A549 (cell line): ENCODE measurements at regions not wholly inside any gene's neighbourhood (a gene's known extent, or its start where the extent isn't known, plus 50 kb on each side); places are given as distances from the start of the nearest gene placed in this dataset.

Experiments
- ATAC-seq, 2 experiments: fragments of 200-7000 bp in 1 of 2; fragments of >200 bp in 1 of 2; cut with Nextera tagmentation in 1 of 2; cut with Tn5 transposase in 1 of 2; 3 replicates each; pipeline versions ENCODE4 v1.8.0 to v1.9.1; 2018 to 2020; ENCODE audit warnings: mild to moderate bottlenecking in 1 of 2, moderate library complexity in 1 of 2
- CTCF ChIA-PET: fragments of 300-600 bp; sonication (Branson Sonifier 250); formaldehyde crosslinking; extraction: SDS; loops from one replicate; lab custom pipeline; 2021; ENCODE audit warnings: antibody characterized with exemption, inconsistent platforms; lab: Yijun Ruan, JAX
- POLR2A ChIA-PET: fragments of 350-600 bp; formaldehyde crosslinking; extraction: SDS; loops from one replicate; lab custom pipeline; 2021; ENCODE audit warnings: antibody characterized with exemption, inconsistent platforms; lab: Yijun Ruan, JAX
- DNase-seq, 2 experiments: peaks; one replicate each; pipeline versions ENCODE4 v3.0.0 to v3.0.0-alpha.2; 2011 to 2016; ENCODE audit warnings: low read depth in 1 of 2, low spot score in 1 of 2
- FAIRE-seq: peaks from 2 replicates; lab custom pipeline; 2011; peaks lifted over from hg19 to GRCh38; lab: Jason Lieb, UNC
- H3K27ac ChIP-seq, 2 experiments: fragments of >200 bp; sonication (Bioruptor Twin); formaldehyde crosslinking; 3 replicates each; pipeline ENCODE4 v1.5.1; 2016 to 2017
- H3K4me1 ChIP-seq: fragments of >200 bp; sonication (Bioruptor Twin); formaldehyde crosslinking; 3 replicates; pipeline ENCODE4 v1.6.1; 2016
- H3K4me2 ChIP-seq: fragments of >200 bp; sonication (Bioruptor Twin); formaldehyde crosslinking; 3 replicates; pipeline ENCODE4 v1.6.1; 2016
- H3K4me3 ChIP-seq: fragments of >200 bp; sonication (Bioruptor Twin); formaldehyde crosslinking; 3 replicates; pipeline ENCODE4 v1.5.1; 2016
- H3K9me3 ChIP-seq: fragments of >200 bp; sonication (Bioruptor Twin); formaldehyde crosslinking; 3 replicates; pipeline ENCODE4 v1.6.1; 2016
- BHLHE40 ChIP-seq: IDR thresholded peaks from 2 replicates; pipeline ENCODE4 v1.6.1; 2012; ENCODE audit warnings: low read depth, low read length, inconsistent platforms
- CBX8 ChIP-seq: fragments of 200-600 bp; sonication (generic); IDR thresholded peaks from 2 replicates; pipeline ENCODE4 v1.6.1; 2016
- CHD2 ChIP-seq: fragments of 150-350 bp; IDR thresholded peaks from 2 replicates; pipeline ENCODE4 v1.6.1; 2014; ENCODE audit warnings: low read length; ENCODE audit not compliant: partially characterized antibody
- CHD4 ChIP-seq: fragments of 200-600 bp; sonication (generic); IDR thresholded peaks from 2 replicates; pipeline ENCODE4 v1.6.1; 2016; ENCODE audit warnings: antibody characterized with exemption, mild to moderate bottlenecking, borderline replicate concordance
- EHMT2 ChIP-seq: fragments of 200-600 bp; sonication (generic); IDR thresholded peaks from 2 replicates; pipeline ENCODE4 v1.6.1; 2016; ENCODE audit warnings: antibody characterized with exemption, low read depth, mild to moderate bottlenecking, moderate library complexity
- ESRRA ChIP-seq: fragments of 150-350 bp; IDR thresholded peaks from 2 replicates; pipeline ENCODE4 v1.6.1; 2014; ENCODE audit warnings: mild to moderate bottlenecking, low read length, borderline replicate concordance
- FOSB ChIP-seq: fragments of 250-450 bp; sonication (Bioruptor Pico); IDR thresholded peaks from 2 replicates; pipeline ENCODE4 v1.5.0; 2020; ENCODE audit warnings: mild to moderate bottlenecking, moderate library complexity
- FOSL2 ChIP-seq, 2 experiments: fragments of 450-650 bp in 1 of 2; fragments of >200 bp in 1 of 2; sonication (Bioruptor Twin) in 1 of 2; formaldehyde crosslinking; IDR thresholded peaks; 2 replicates each; pipeline versions ENCODE4 v1.5.0 to v1.6.1; 2016 to 2020; ENCODE audit warnings: mild to moderate bottlenecking in 1 of 2, moderate library complexity in 1 of 2
- FOXS1 ChIP-seq: fragments of 250-450 bp; sonication (Bioruptor Pico); IDR thresholded peaks from 2 replicates; pipeline ENCODE4 v1.5.0; 2020; ENCODE audit warnings: mild to moderate bottlenecking, moderate library complexity
- GATA3 ChIP-seq: IDR thresholded peaks from 2 replicates; pipeline ENCODE4 v1.6.1; 2012; ENCODE audit warnings: borderline replicate concordance
- HEYL ChIP-seq: fragments of 250-450 bp; sonication (Bioruptor Pico); IDR thresholded peaks from 2 replicates; pipeline ENCODE4 v1.8.0; 2021; ENCODE audit warnings: mild to moderate bottlenecking, moderate library complexity
- HMGXB4 ChIP-seq: fragments of 250-450 bp; sonication (Bioruptor Pico); IDR thresholded peaks from 2 replicates; pipeline ENCODE4 v1.5.0; 2021; ENCODE audit warnings: mild to moderate bottlenecking, moderate library complexity, borderline replicate concordance
- HOXA7 ChIP-seq: fragments of 250-450 bp; sonication (Bioruptor Pico); IDR thresholded peaks from 2 replicates; pipeline ENCODE4 v1.5.0; 2020; ENCODE audit warnings: mild to moderate bottlenecking, moderate library complexity
- JUN ChIP-seq, 2 experiments: fragments of >200 bp; sonication (Bioruptor Twin); formaldehyde crosslinking; IDR thresholded peaks; 2 replicates in 1 of 2; 3 replicates in 1 of 2; pipeline ENCODE4 v1.6.1; 2016 to 2017
- NFE2L2 ChIP-seq: fragments of 150-350 bp; conservative IDR thresholded peaks from 2 replicates; pipeline ENCODE4 v1.6.1; 2014; ENCODE audit warnings: low read length
- RAD21 ChIP-seq, 2 experiments: fragments of >200 bp in 1 of 2; sonication (Bioruptor Twin) in 1 of 2; formaldehyde crosslinking in 1 of 2; IDR thresholded peaks in 1 of 2; conservative IDR thresholded peaks in 1 of 2; 2 replicates in 1 of 2; 3 replicates in 1 of 2; pipeline ENCODE4 v1.6.1; 2012 to 2018; ENCODE audit warnings: inconsistent platforms in 1 of 2
- WGBS: methylation state at CpG from one replicate; pipeline ENCODE4 v1.1.6; 2017; ENCODE audit errors: missing lambda C conversion rate; 5-methylcytosine and 5-hydroxymethylcytosine counted together
- TF ChIP-seq, protein P1 (sequence below): fragments of 250-450 bp; sonication (Bioruptor Pico); IDR thresholded peaks from 2 replicates; pipeline ENCODE4 v1.5.0; 2020; ENCODE audit warnings: low read depth, mild to moderate bottlenecking, moderate library complexity
- TF ChIP-seq, protein P2 (sequence below): fragments of >200 bp; sonication (Bioruptor Twin); formaldehyde crosslinking; IDR thresholded peaks from 3 replicates; pipeline ENCODE4 v1.5.1; 2016
- TF ChIP-seq, protein P3 (sequence below): fragments of >200 bp; sonication (Bioruptor Twin); formaldehyde crosslinking; IDR thresholded peaks from 3 replicates; pipeline ENCODE4 v1.6.1; 2016
- TF ChIP-seq, protein P4 (sequence below): fragments of 150-350 bp; IDR thresholded peaks from 2 replicates; pipeline ENCODE4 v1.6.1; 2014; ENCODE audit warnings: low read depth, mild to moderate bottlenecking, low read length

DNA sequence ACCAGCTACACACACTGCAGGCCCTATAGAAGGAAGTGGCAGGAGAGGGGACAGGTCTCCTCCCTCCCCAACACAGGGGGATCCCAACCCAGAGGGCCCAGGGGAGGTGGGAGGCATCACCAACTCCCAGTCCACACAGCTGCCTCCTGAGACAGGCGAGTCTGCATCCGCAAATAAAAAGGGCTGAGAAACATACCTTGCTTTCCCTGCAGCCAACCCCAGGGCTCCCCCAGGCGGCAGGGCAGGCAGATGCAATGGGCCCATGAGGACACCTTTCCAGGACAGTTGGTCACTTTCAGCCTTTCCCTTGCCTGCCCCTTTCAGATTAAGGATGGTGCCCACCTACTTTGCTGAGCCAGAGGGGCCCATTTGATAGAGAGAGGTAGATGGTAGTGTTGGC lies 180.0 kb downstream of the BRD1 start:
- Histone ChIP-seq H3K4me1 (no peaks in the 10 kb centered on the region), H3K4me2 (no peak overlapping the region), H3K9me3 (no peaks in the 10 kb centered on the region), H3K4me3 (no peak overlapping the region), H3K27ac (no peak overlapping the region)
- no CpG with 5 or more reads among the region's 3 CpGs for WGBS
- ChIA-PET CTCF (no interaction called here), POLR2A (no interaction called here)
- TF ChIP-seq JUN (IDR thresholded peaks at IDR 0.05): no peak
- TF ChIP-seq CHD4: no peak
- TF ChIP-seq, protein P1, sequence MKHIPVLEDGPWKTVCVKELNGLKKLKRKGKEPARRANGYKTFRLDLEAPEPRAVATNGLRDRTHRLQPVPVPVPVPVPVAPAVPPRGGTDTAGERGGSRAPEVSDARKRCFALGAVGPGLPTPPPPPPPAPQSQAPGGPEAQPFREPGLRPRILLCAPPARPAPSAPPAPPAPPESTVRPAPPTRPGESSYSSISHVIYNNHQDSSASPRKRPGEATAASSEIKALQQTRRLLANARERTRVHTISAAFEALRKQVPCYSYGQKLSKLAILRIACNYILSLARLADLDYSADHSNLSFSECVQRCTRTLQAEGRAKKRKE: no peak
- TF ChIP-seq EHMT2: no peak
- TF ChIP-seq HEYL (CRISPR knock-in tag): no peak
- TF ChIP-seq CBX8: no peak
- TF ChIP-seq BHLHE40: no peak
- no peak for TF ChIP-seq HMGXB4
- TF ChIP-seq RAD21 (conservative IDR thresholded peaks at IDR 0.05 in 1 of 2, IDR thresholded peaks at IDR 0.05 in 1 of 2): peak in 1 of 2 experiments; percentile 37; a peak in 2 of 5 replicates
- TF ChIP-seq, protein P2, sequence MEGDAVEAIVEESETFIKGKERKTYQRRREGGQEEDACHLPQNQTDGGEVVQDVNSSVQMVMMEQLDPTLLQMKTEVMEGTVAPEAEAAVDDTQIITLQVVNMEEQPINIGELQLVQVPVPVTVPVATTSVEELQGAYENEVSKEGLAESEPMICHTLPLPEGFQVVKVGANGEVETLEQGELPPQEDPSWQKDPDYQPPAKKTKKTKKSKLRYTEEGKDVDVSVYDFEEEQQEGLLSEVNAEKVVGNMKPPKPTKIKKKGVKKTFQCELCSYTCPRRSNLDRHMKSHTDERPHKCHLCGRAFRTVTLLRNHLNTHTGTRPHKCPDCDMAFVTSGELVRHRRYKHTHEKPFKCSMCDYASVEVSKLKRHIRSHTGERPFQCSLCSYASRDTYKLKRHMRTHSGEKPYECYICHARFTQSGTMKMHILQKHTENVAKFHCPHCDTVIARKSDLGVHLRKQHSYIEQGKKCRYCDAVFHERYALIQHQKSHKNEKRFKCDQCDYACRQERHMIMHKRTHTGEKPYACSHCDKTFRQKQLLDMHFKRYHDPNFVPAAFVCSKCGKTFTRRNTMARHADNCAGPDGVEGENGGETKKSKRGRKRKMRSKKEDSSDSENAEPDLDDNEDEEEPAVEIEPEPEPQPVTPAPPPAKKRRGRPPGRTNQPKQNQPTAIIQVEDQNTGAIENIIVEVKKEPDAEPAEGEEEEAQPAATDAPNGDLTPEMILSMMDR: 0 out of 3 replicates have a peak, but pooled peaks have one; percentile 14
- no peak for TF ChIP-seq FOSB
- TF ChIP-seq, protein P3, sequence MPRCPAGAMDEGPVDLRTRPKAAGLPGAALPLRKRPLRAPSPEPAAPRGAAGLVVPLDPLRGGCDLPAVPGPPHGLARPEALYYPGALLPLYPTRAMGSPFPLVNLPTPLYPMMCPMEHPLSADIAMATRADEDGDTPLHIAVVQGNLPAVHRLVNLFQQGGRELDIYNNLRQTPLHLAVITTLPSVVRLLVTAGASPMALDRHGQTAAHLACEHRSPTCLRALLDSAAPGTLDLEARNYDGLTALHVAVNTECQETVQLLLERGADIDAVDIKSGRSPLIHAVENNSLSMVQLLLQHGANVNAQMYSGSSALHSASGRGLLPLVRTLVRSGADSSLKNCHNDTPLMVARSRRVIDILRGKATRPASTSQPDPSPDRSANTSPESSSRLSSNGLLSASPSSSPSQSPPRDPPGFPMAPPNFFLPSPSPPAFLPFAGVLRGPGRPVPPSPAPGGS: no peak
- no peak for TF ChIP-seq GATA3
- TF ChIP-seq FOSL2 (IDR thresholded peaks at IDR 0.05): no peak
- TF ChIP-seq FOSL2 (CRISPR knock-in tag; IDR thresholded peaks at IDR 0.05): no peak
- FAIRE-seq: no peak
- DNase-seq: peak in 1 of 2 experiments; percentile 31
- ATAC-seq: peak; percentile 64 to 68; a peak in 4 of 6 replicates

DNA sequence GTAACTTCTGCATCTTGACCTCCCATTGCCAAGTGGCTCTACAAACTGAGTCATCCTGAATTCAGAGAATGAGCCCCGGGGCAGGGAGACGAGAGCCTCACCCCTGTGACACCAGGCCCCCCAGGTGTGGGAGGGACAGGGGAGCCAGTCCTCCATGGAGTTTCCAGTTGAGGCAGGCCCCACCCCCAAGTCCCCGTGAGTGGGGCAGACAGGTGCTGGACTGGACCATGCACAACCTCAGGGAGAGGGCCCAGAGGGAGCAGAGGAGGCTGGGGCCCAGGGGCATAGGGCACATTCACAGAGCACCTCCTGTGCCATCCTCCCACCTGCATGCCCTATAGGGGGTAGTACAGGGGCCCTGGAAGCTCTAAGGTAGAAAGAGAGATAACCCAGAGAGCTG lies 180.8 kb downstream of the BRD1 start:
- Histone ChIP-seq H3K4me3 (no peak overlapping the region), H3K27ac (no peak overlapping the region), H3K9me3 (no peaks in the 10 kb centered on the region), H3K4me1 (no peaks in the 10 kb centered on the region), H3K4me2 (no peak overlapping the region)
- POLR2A ChIA-PET: no interaction called here
- ATAC-seq (no peak), DNase-seq (no peak), FAIRE-seq (no peak)
- CTCF ChIA-PET: no interaction called here
- TF ChIP-seq HOXA7 (CRISPR knock-in tag) (no peak), CHD4 (no peak), CHD2 (no peak), RAD21 (conservative IDR thresholded peaks at IDR 0.05 in 1 of 2, IDR thresholded peaks at IDR 0.05 in 1 of 2) (no peak), NFE2L2 (no peak), ESRRA (no peak), FOXS1 (CRISPR knock-in tag) (no peak)
- TF ChIP-seq, protein P4, sequence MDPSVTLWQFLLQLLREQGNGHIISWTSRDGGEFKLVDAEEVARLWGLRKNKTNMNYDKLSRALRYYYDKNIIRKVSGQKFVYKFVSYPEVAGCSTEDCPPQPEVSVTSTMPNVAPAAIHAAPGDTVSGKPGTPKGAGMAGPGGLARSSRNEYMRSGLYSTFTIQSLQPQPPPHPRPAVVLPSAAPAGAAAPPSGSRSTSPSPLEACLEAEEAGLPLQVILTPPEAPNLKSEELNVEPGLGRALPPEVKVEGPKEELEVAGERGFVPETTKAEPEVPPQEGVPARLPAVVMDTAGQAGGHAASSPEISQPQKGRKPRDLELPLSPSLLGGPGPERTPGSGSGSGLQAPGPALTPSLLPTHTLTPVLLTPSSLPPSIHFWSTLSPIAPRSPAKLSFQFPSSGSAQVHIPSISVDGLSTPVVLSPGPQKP: no peak
- 0% methylated on average over 2 of the region's 3 CpGs for WGBS
